ENCODE measurements at regions not wholly inside any gene's neighbourhood (a gene's known extent, or its start where the extent isn't known, plus 50 kb on each side); places are given as distances from the start of the nearest gene placed in this dataset.

GRCh38 chr9:75432386-75432785 lies 344.1 kb downstream of the OSTF1 start:
- DNase-seq (ENCODE audit: low spot score), result no peak
- in situ Hi-C loops (cut with MboI; ENCODE audit: low sequenced_read_pairs, unreplicated experiment), result no loop called here
- no peak for TF ChIP-seq CTCF (IDR thresholded peaks at IDR 0.05; ENCODE audit: borderline replicate concordance, control extremely low read depth, extremely low read depth, insufficient read depth, missing control alignments)

- TF ChIP-seq CTCF (IDR thresholded peaks at IDR 0.05; ENCODE audit: borderline replicate concordance, control extremely low read depth, extremely low read depth, insufficient read depth, missing control alignments), result no peak
- in situ Hi-C loops (cut with MboI; ENCODE audit: low sequenced_read_pairs, unreplicated experiment), result no loop called here
- no peak for DNase-seq (ENCODE audit: low spot score)
Measured at GRCh38 chr9:75432888-75433287, 344.6 kb downstream of the OSTF1 start.

GRCh38 chr9:75438716-75439115 lies 350.4 kb downstream of the OSTF1 start:
- in situ Hi-C loops (cut with MboI; ENCODE audit: low sequenced_read_pairs, unreplicated experiment), result no loop called here
- TF ChIP-seq CTCF (IDR thresholded peaks at IDR 0.05; ENCODE audit: borderline replicate concordance, control extremely low read depth, extremely low read depth, insufficient read depth, missing control alignments), result no peak
- DNase-seq (ENCODE audit: low spot score), result no peak

- TF ChIP-seq CTCF (IDR thresholded peaks at IDR 0.05; ENCODE audit: borderline replicate concordance, control extremely low read depth, extremely low read depth, insufficient read depth, missing control alignments), result no peak
- DNase-seq (ENCODE audit: low spot score), result no peak
- in situ Hi-C loops (cut with MboI; ENCODE audit: low sequenced_read_pairs, unreplicated experiment), result no loop called here
Measured at GRCh38 chr9:75440914-75441313, 352.6 kb downstream of the OSTF1 start.

- in situ Hi-C loops (cut with MboI; ENCODE audit: low sequenced_read_pairs, unreplicated experiment), result no loop called here
- no peak for TF ChIP-seq CTCF (IDR thresholded peaks at IDR 0.05; ENCODE audit: borderline replicate concordance, control extremely low read depth, extremely low read depth, insufficient read depth, missing control alignments)
- DNase-seq (ENCODE audit: low spot score), result no peak
Measured at GRCh38 chr9:75445144-75445543, 356.8 kb downstream of the OSTF1 start.

- no peak for TF ChIP-seq CTCF (IDR thresholded peaks at IDR 0.05; ENCODE audit: borderline replicate concordance, control extremely low read depth, extremely low read depth, insufficient read depth, missing control alignments)
- in situ Hi-C loops (cut with MboI; ENCODE audit: low sequenced_read_pairs, unreplicated experiment), result no loop called here
- no peak for DNase-seq (ENCODE audit: low spot score)
Measured at GRCh38 chr9:75447281-75447680, 359.0 kb downstream of the OSTF1 start.

- in situ Hi-C loops (cut with MboI; ENCODE audit: low sequenced_read_pairs, unreplicated experiment), result no loop called here
- no peak for DNase-seq (ENCODE audit: low spot score)
Measured at GRCh38 chr9:75448281-75448680, 360.0 kb downstream of the OSTF1 start.

More at GRCh38 chr9:75448281-75448680, 360.0 kb downstream of the OSTF1 start:
- no peak for TF ChIP-seq CTCF (IDR thresholded peaks at IDR 0.05; ENCODE audit: borderline replicate concordance, control extremely low read depth, extremely low read depth, insufficient read depth, missing control alignments)

Data from GM13976 (cell line).